Astrocyte (in vitro differentiated cells and primary cell): ENCODE measurements at regions not wholly inside any gene's neighbourhood (a gene's known extent, or its start where the extent isn't known, plus 50 kb on each side); places are given as distances from the start of the nearest gene placed in this dataset.

ENCODE experiments used
- DNase-seq: peaks from one replicate; pipeline ENCODE4 v3.0.0-alpha.2; 2010; ENCODE audit warnings: low read depth
- FAIRE-seq: peaks from 2 replicates; lab custom pipeline; 2011; peaks lifted over from hg19 to GRCh38; lab: Jason Lieb, UNC
- H2AFZ ChIP-seq: 2 replicates; pipeline ENCODE4 v1.6.0; 2012; ENCODE audit warnings: low read depth, low read length, inconsistent platforms
- H3K27ac ChIP-seq: 2 replicates; pipeline ENCODE4 v1.5.1; 2011; ENCODE audit warnings: low read depth, low read length, inconsistent platforms
- H3K27me3 ChIP-seq: 2 replicates; pipeline ENCODE4 v1.6.0; 2011; ENCODE audit warnings: low read length, inconsistent platforms; ENCODE audit not compliant: insufficient read depth
- H3K36me3 ChIP-seq: 2 replicates; pipeline ENCODE4 v1.5.1; 2011; ENCODE audit warnings: low read length, inconsistent platforms; ENCODE audit not compliant: insufficient read depth
- H3K4me1 ChIP-seq: 2 replicates; pipeline ENCODE4 v1.5.1; 2011; ENCODE audit warnings: low read length, inconsistent platforms; ENCODE audit not compliant: insufficient read depth
- H3K4me2 ChIP-seq: 2 replicates; pipeline ENCODE4 v1.6.0; 2012; ENCODE audit warnings: low read length, inconsistent platforms
- H3K4me3 ChIP-seq: 2 replicates; pipeline ENCODE4 v1.5.1; 2011; ENCODE audit warnings: low read depth, mild to moderate bottlenecking, low read length, inconsistent platforms; ENCODE audit not compliant: insufficient read depth
- H3K79me2 ChIP-seq: 2 replicates; pipeline ENCODE4 v1.6.0; 2012; ENCODE audit warnings: mild to moderate bottlenecking, low read length, inconsistent platforms; ENCODE audit not compliant: insufficient read depth
- H3K9ac ChIP-seq: 2 replicates; pipeline ENCODE4 v1.6.0; 2012; ENCODE audit warnings: mild to moderate bottlenecking, low read length, inconsistent platforms
- H3K9me3 ChIP-seq: 2 replicates; pipeline ENCODE4 v1.5.1; 2012; ENCODE audit warnings: low read depth, mild to moderate bottlenecking, low read length, inconsistent platforms; ENCODE audit not compliant: insufficient read depth
- H4K20me1 ChIP-seq: 2 replicates; pipeline ENCODE4 v1.6.0; 2012; ENCODE audit warnings: low read length, inconsistent platforms; ENCODE audit not compliant: insufficient read depth
- H3K27ac Mint-ChIP-seq: one replicate; pipeline ENCODE4 v1.8.0; 2021; ENCODE audit warnings: mild to moderate bottlenecking, mixed read lengths; ENCODE audit not compliant: unreplicated experiment
- H3K27me3 Mint-ChIP-seq: one replicate; pipeline ENCODE4 v1.8.0; 2021; ENCODE audit warnings: low read depth, mixed read lengths; ENCODE audit not compliant: unreplicated experiment
- H3K36me3 Mint-ChIP-seq: one replicate; pipeline ENCODE4 v1.8.0; 2021; ENCODE audit warnings: low read depth, mixed read lengths; ENCODE audit not compliant: unreplicated experiment
- H3K4me1 Mint-ChIP-seq: one replicate; pipeline ENCODE4 v1.8.0; 2021; ENCODE audit warnings: low read depth, mixed read lengths; ENCODE audit not compliant: unreplicated experiment
- H3K4me3 Mint-ChIP-seq: one replicate; pipeline ENCODE4 v1.8.0; 2021; ENCODE audit warnings: mild to moderate bottlenecking, moderate library complexity, mixed read lengths; ENCODE audit not compliant: unreplicated experiment
- H3K9me3 Mint-ChIP-seq: one replicate; pipeline ENCODE4 v1.8.0; 2021; ENCODE audit warnings: mild to moderate bottlenecking, mixed read lengths; ENCODE audit not compliant: unreplicated experiment
- CTCF ChIP-seq: IDR thresholded peaks from 2 replicates; pipeline ENCODE4 v1.5.1; 2011; ENCODE audit warnings: low read depth, mild to moderate bottlenecking, inconsistent platforms, low read length, moderate library complexity; ENCODE audit not compliant: insufficient read depth
- EZH2 ChIP-seq: IDR thresholded peaks from 2 replicates; pipeline ENCODE4 v1.6.1; 2012; ENCODE audit warnings: mild to moderate bottlenecking, low read length, inconsistent platforms; ENCODE audit not compliant: insufficient read depth

GRCh38 chr6:67450641-67451040, 1184.4 kb upstream of the ADGRB3 start:
- no peaks in the 10 kb centered on the region for H3K79me2 ChIP-seq
- H3K4me1 Mint-ChIP-seq, result no peaks in the 10 kb centered on the region
- no peak overlapping the region for H3K9ac ChIP-seq
- H3K36me3 ChIP-seq, result no peaks in the 10 kb centered on the region
- no peaks in the 10 kb centered on the region for H3K9me3 Mint-ChIP-seq
- no peak overlapping the region for H3K27ac ChIP-seq
- H3K27me3 Mint-ChIP-seq, result no peaks in the 10 kb centered on the region
- no peaks in the 10 kb centered on the region for H3K27me3 ChIP-seq
- H3K9me3 ChIP-seq, result no peaks in the 10 kb centered on the region
- no peak for TF ChIP-seq CTCF
- TF ChIP-seq EZH2, result no peak
- no peak overlapping the region for H3K27ac Mint-ChIP-seq
- no peaks in the 10 kb centered on the region for H3K4me1 ChIP-seq
- no peak overlapping the region for H2AFZ ChIP-seq
- no peak overlapping the region for H3K4me2 ChIP-seq
- no peaks in the 10 kb centered on the region for H3K36me3 Mint-ChIP-seq
- DNase-seq, result no peak
- FAIRE-seq, result no peak
- H3K4me3 Mint-ChIP-seq, result no peak overlapping the region
- no peak overlapping the region for H3K4me3 ChIP-seq
- no peaks in the 10 kb centered on the region for H4K20me1 ChIP-seq

DNA sequence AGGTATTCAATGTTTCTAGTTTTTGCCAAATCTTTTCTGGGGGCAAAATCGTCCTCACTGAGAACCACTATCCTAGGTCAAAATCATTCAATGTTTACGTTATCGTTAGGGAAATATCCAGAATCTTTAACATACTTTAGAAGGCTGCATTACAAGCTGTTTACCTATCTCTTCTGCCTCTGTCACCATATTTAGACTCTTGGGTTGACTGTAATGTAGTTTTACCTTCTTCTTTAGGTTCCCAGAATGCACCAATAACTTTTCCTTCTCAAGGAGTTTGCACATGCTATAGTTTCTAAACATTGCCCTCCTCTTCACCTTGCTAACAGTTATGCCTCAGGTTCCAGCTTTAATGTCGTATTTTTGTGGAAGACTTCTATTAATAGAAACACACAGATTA, 1185.5 kb upstream of the ADGRB3 start:
- no peaks in the 10 kb centered on the region for H3K4me1 Mint-ChIP-seq
- no peak overlapping the region for H3K4me3 ChIP-seq
- TF ChIP-seq CTCF, result no peak
- no peak for TF ChIP-seq EZH2
- no peaks in the 10 kb centered on the region for H4K20me1 ChIP-seq
- no peaks in the 10 kb centered on the region for H3K27me3 ChIP-seq
- H3K36me3 Mint-ChIP-seq, result no peaks in the 10 kb centered on the region
- no peak overlapping the region for H3K27ac Mint-ChIP-seq
- no peak overlapping the region for H3K4me2 ChIP-seq
- no peaks in the 10 kb centered on the region for H3K9me3 Mint-ChIP-seq
- H3K79me2 ChIP-seq, result no peaks in the 10 kb centered on the region
- H3K27ac ChIP-seq, result no peak overlapping the region
- H3K36me3 ChIP-seq, result no peaks in the 10 kb centered on the region
- no peaks in the 10 kb centered on the region for H3K4me1 ChIP-seq
- FAIRE-seq (no peak), DNase-seq (no peak)
- no peak overlapping the region for H3K9ac ChIP-seq
- no peak overlapping the region for H3K4me3 Mint-ChIP-seq
- H3K27me3 Mint-ChIP-seq, result no peaks in the 10 kb centered on the region
- H2AFZ ChIP-seq, result no peak overlapping the region
- H3K9me3 ChIP-seq, result no peaks in the 10 kb centered on the region

GRCh38 chr6:67433124-67433523, 1202.0 kb upstream of the ADGRB3 start:
- Mint-ChIP-seq H3K36me3 (no peaks in the 10 kb centered on the region), H3K27ac (no peak overlapping the region), H3K4me1 (no peaks in the 10 kb centered on the region), H3K9me3 (no peaks in the 10 kb centered on the region), H3K4me3 (no peak overlapping the region), H3K27me3 (no peaks in the 10 kb centered on the region)
- Histone ChIP-seq H3K4me1 (no peaks in the 10 kb centered on the region), H3K79me2 (no peaks in the 10 kb centered on the region), H4K20me1 (no peaks in the 10 kb centered on the region), H3K9me3 (no peaks in the 10 kb centered on the region), H3K4me3 (no peak overlapping the region), H3K9ac (no peak overlapping the region), H2AFZ (no peak overlapping the region), H3K27ac (no peak overlapping the region), H3K4me2 (no peak overlapping the region), H3K27me3 (no peaks in the 10 kb centered on the region), H3K36me3 (no peaks in the 10 kb centered on the region)
- FAIRE-seq, result no peak
- DNase-seq, result no peak
- TF ChIP-seq CTCF (no peak), EZH2 (no peak)
